ENCODE measurements at regions not wholly inside any gene's neighbourhood (a gene's known extent, or its start where the extent isn't known, plus 50 kb on each side); places are given as distances from the start of the nearest gene placed in this dataset.

- H3K36me3 ChIP-seq (ENCODE audit: low read depth): no peaks in the 10 kb centered on the region
- TF ChIP-seq CTCF (conservative IDR thresholded peaks at IDR 0.05): no peak
- no peak for TF ChIP-seq EZH2 (IDR thresholded peaks at IDR 0.05; ENCODE audit: low read depth)
- H3K4me1 ChIP-seq (replicated peaks; ENCODE audit: insufficient read depth): no peaks in the 10 kb centered on the region
- H3K9me3 ChIP-seq (ENCODE audit: insufficient read depth, low read depth): peaks cover 3% of the 10 kb centered on the region; the same call in 1 of the 2 replicates
- no peak overlapping the region for H3K4me2 ChIP-seq
- no peaks in the 10 kb centered on the region for H3K27me3 ChIP-seq (ENCODE audit: insufficient read depth, low read depth)
- H4K20me1 ChIP-seq (ENCODE audit: insufficient read depth): no peaks in the 10 kb centered on the region
- POLR2A ChIA-PET (ENCODE audit: unreplicated experiment): no interaction called here
- no peak overlapping the region for H2AFZ ChIP-seq
- H3K79me2 ChIP-seq (ENCODE audit: low read depth): no peaks in the 10 kb centered on the region
- no TSS peak for BruUV-seq (replicated peaks)
- no peaks in the 10 kb centered on the region for H3K9me2 ChIP-seq (ENCODE audit: insufficient read depth)
- H3F3A ChIP-seq (ENCODE audit: insufficient read depth, low read depth): no peaks in the 10 kb centered on the region
- intact Hi-C loops (cut with micrococcal nuclease; ENCODE audit: unreplicated experiment): no loop called here
- H3K4me3 ChIP-seq: no peak overlapping the region
- DNase-seq: no peak
- CTCF ChIA-PET: no interaction called here
- no peak overlapping the region for H3K27ac ChIP-seq
These were observed 55.7 kb upstream of the DEUP1 start for GRCh38 chr11:93274851-93275250.

GRCh38 chr11:93278976-93279375 lies 51.6 kb upstream of the DEUP1 start:
- Histone ChIP-seq H3K79me2 (ENCODE audit: low read depth) (no peaks in the 10 kb centered on the region), H2AFZ (no peak overlapping the region), H3K4me2 (no peak overlapping the region), H3K36me3 (ENCODE audit: low read depth) (no peaks in the 10 kb centered on the region), H3K4me3 (no peak overlapping the region), H3F3A (ENCODE audit: insufficient read depth, low read depth) (no peaks in the 10 kb centered on the region), H3K27ac (no peak overlapping the region), H3K27me3 (ENCODE audit: insufficient read depth, low read depth) (no peaks in the 10 kb centered on the region), H3K4me1 (replicated peaks; ENCODE audit: insufficient read depth) (no peaks in the 10 kb centered on the region), H3K9me3 (ENCODE audit: insufficient read depth, low read depth) (no peaks in the 10 kb centered on the region), H4K20me1 (ENCODE audit: insufficient read depth) (no peaks in the 10 kb centered on the region), H3K9me2 (ENCODE audit: insufficient read depth) (no peaks in the 10 kb centered on the region; the same call in 1 of the 2 replicates)
- no peak for TF ChIP-seq CTCF (conservative IDR thresholded peaks at IDR 0.05)
- TF ChIP-seq EZH2 (IDR thresholded peaks at IDR 0.05; ENCODE audit: low read depth): no peak
- DNase-seq: no peak
- BruUV-seq (replicated peaks): no TSS peak
- CTCF ChIA-PET: no interaction called here
- POLR2A ChIA-PET (ENCODE audit: unreplicated experiment): no interaction called here
- intact Hi-C loops (cut with micrococcal nuclease; ENCODE audit: unreplicated experiment): no loop called here

- intact Hi-C loops (cut with micrococcal nuclease; ENCODE audit: unreplicated experiment): no loop called here
- H3K4me3 ChIP-seq: no peak overlapping the region
- no peaks in the 10 kb centered on the region for H3K36me3 ChIP-seq (ENCODE audit: low read depth)
- H3F3A ChIP-seq (ENCODE audit: insufficient read depth, low read depth): no peaks in the 10 kb centered on the region
- H3K9me2 ChIP-seq (ENCODE audit: insufficient read depth): no peaks in the 10 kb centered on the region; the same call in 1 of the 2 replicates
- no peak overlapping the region for H2AFZ ChIP-seq
- H3K9me3 ChIP-seq (ENCODE audit: insufficient read depth, low read depth): no peaks in the 10 kb centered on the region
- TF ChIP-seq CTCF (conservative IDR thresholded peaks at IDR 0.05) (no peak), EZH2 (IDR thresholded peaks at IDR 0.05; ENCODE audit: low read depth) (no peak)
- no peaks in the 10 kb centered on the region for H3K79me2 ChIP-seq (ENCODE audit: low read depth)
- no peak overlapping the region for H3K27ac ChIP-seq
- H4K20me1 ChIP-seq (ENCODE audit: insufficient read depth): no peaks in the 10 kb centered on the region
- no peak for DNase-seq
- H3K27me3 ChIP-seq (ENCODE audit: insufficient read depth, low read depth): no peaks in the 10 kb centered on the region
- no TSS peak for BruUV-seq (replicated peaks)
- ChIA-PET CTCF (no interaction called here), POLR2A (ENCODE audit: unreplicated experiment) (no interaction called here)
- H3K4me1 ChIP-seq (replicated peaks; ENCODE audit: insufficient read depth): no peaks in the 10 kb centered on the region
- H3K4me2 ChIP-seq: no peak overlapping the region
These were observed 50.6 kb upstream of the DEUP1 start for GRCh38 chr11:93279851-93280347.

All from PC-9 (cell line).